Endothelial cell of umbilical vein (primary cell): ENCODE measurements at regions not wholly inside any gene's neighbourhood (a gene's known extent, or its start where the extent isn't known, plus 50 kb on each side); places are given as distances from the start of the nearest gene placed in this dataset.

Source experiments
- BruUV-seq: library from RNA; stranded (reverse); fragments of 400-500 nt; replicated peaks from 2 replicates; lab custom pipeline; 2021; lab: Mats Ljungman, UMichigan
- CTCF ChIA-PET: fragments of 300-600, 350-600 bp; sonication (Branson Sonifier 250); formaldehyde crosslinking; loops from one replicate; lab custom pipeline; 2021; ENCODE audit warnings: antibody characterized with exemption, inconsistent platforms; lab: Charles Lee
- POLR2A ChIA-PET: fragments of 300-600, 350-600 bp; sonication (Branson Sonifier 250); formaldehyde crosslinking; loops from one replicate; lab custom pipeline; 2021; ENCODE audit warnings: antibody characterized with exemption, inconsistent platforms; lab: Charles Lee
- DNase-seq: peaks from one replicate; pipeline ENCODE4 v3.0.0-alpha.2; 2011; ENCODE audit warnings: low read depth, low spot score
- FAIRE-seq: peaks from 2 replicates; lab custom pipeline; 2011; peaks lifted over from hg19 to GRCh38; lab: Jason Lieb, UNC
- H2AFZ ChIP-seq: 2 replicates; pipeline ENCODE4 v1.6.0; 2012; ENCODE audit warnings: low read depth, low read length, control low read depth, inconsistent platforms
- H3K27ac ChIP-seq: 2 replicates; pipeline ENCODE4 v1.5.1; 2011; ENCODE audit warnings: low read depth, mild to moderate bottlenecking, control low read depth, low read length, moderate library complexity; ENCODE audit not compliant: insufficient read depth
- H3K27me3 ChIP-seq, 2 experiments: 2 replicates each; pipeline versions ENCODE4 v1.6.0 to v1.6.1; 2011; ENCODE audit warnings: low read length in 2 of 2, mixed read lengths in 1 of 2; ENCODE audit not compliant: control insufficient read depth in 2 of 2, insufficient read depth in 2 of 2
- H3K36me3 ChIP-seq, 2 experiments: 2 replicates in 1 of 2; 3 replicates in 1 of 2; pipeline ENCODE4 v1.5.1; 2011; ENCODE audit warnings: low read length in 2 of 2, mild to moderate bottlenecking in 1 of 2, moderate library complexity in 1 of 2; ENCODE audit not compliant: control insufficient read depth in 2 of 2, insufficient read depth in 2 of 2; ENCODE audit errors: extremely low read depth in 1 of 2
- H3K4me1 ChIP-seq: 3 replicates; pipeline ENCODE4 v1.5.1; 2011; ENCODE audit warnings: mild to moderate bottlenecking, low read length; ENCODE audit not compliant: control insufficient read depth, insufficient read depth; ENCODE audit errors: extremely low read depth
- H3K4me2 ChIP-seq: 2 replicates; pipeline ENCODE4 v1.6.1; 2011; ENCODE audit warnings: low read length, control low read depth, mixed read lengths; ENCODE audit not compliant: insufficient read depth
- H3K4me3 ChIP-seq, 3 experiments: fragments of 200-600 bp in 1 of 3; sonication (generic), shearing (Covaris generic) in 1 of 3; replicated peaks in 1 of 3; 2 replicates each; pipeline ENCODE4 v1.5.1; 2011 to 2016; ENCODE audit warnings: control low read depth in 3 of 3, low read length in 3 of 3, mild to moderate bottlenecking in 2 of 3, inconsistent platforms in 1 of 3, low read depth in 1 of 3, moderate library complexity in 1 of 3; ENCODE audit not compliant: insufficient read depth in 1 of 3
- H3K79me2 ChIP-seq: 2 replicates; pipeline ENCODE4 v1.6.0; 2012; ENCODE audit warnings: low read length, inconsistent platforms; ENCODE audit not compliant: control insufficient read depth, insufficient read depth
- H3K9ac ChIP-seq: replicated peaks from 2 replicates; pipeline ENCODE3; 2011; ENCODE audit warnings: low read length, control low read depth; ENCODE audit not compliant: insufficient read depth; ENCODE audit errors: extremely low read depth
- H3K9me1 ChIP-seq: replicated peaks from 3 replicates; pipeline ENCODE4 v1.6.0; 2011; ENCODE audit warnings: mild to moderate bottlenecking, low read length; ENCODE audit not compliant: control insufficient read depth, insufficient read depth; ENCODE audit errors: extremely low read depth
- H3K9me3 ChIP-seq: replicated peaks from 2 replicates; pipeline ENCODE4 v1.5.1; 2012; ENCODE audit warnings: low read length, inconsistent platforms; ENCODE audit not compliant: control insufficient read depth, insufficient read depth
- H4K20me1 ChIP-seq: replicated peaks from 2 replicates; pipeline ENCODE3; 2011; ENCODE audit warnings: mild to moderate bottlenecking, low read length; ENCODE audit not compliant: control insufficient read depth, insufficient read depth; ENCODE audit errors: extremely low read depth
- CTCF ChIP-seq, 2 donors: IDR thresholded peaks; 1 replicate in 1 of 2; 2 replicates in 1 of 2; pipeline ENCODE4 v1.5.1; 2011; ENCODE audit warnings: low read length in 2 of 2, mild to moderate bottlenecking in 2 of 2, moderate library complexity in 2 of 2, control low read depth in 1 of 2, inconsistent platforms in 1 of 2, low read depth in 1 of 2; ENCODE audit not compliant: insufficient read depth in 1 of 2; ENCODE audit errors: extremely low read depth in 1 of 2
- EZH2 ChIP-seq: IDR thresholded peaks from 2 replicates; pipeline ENCODE4 v1.6.1; 2012; ENCODE audit warnings: borderline replicate concordance, low read depth, mild to moderate bottlenecking, moderate library complexity, low read length, inconsistent platforms; ENCODE audit not compliant: severe bottlenecking
- FOS ChIP-seq: IDR thresholded peaks from 2 replicates; pipeline ENCODE4 v1.6.1; 2011; ENCODE audit warnings: mild to moderate bottlenecking, low read length, moderate library complexity, borderline replicate concordance; ENCODE audit not compliant: insufficient read depth
- GATA2 ChIP-seq: IDR thresholded peaks from 2 replicates; pipeline ENCODE4 v1.7.0; 2011; ENCODE audit warnings: low read depth, mild to moderate bottlenecking, moderate library complexity, mixed read lengths, low read length; ENCODE audit not compliant: insufficient read length, insufficient read depth
- JUN ChIP-seq: IDR thresholded peaks from 2 replicates; pipeline ENCODE4 v1.6.1; 2011; ENCODE audit warnings: borderline replicate concordance, low read depth; ENCODE audit not compliant: insufficient read length, insufficient read depth
- MAX ChIP-seq: IDR thresholded peaks from 2 replicates; pipeline ENCODE4 v1.6.1; 2011; ENCODE audit not compliant: insufficient read depth, insufficient read length
- MYC ChIP-seq: IDR thresholded peaks from one replicate; pipeline ENCODE4 v1.6.1; 2011; ENCODE audit warnings: mild to moderate bottlenecking, low read depth, low read length
- POLR2A ChIP-seq: IDR thresholded peaks from 2 replicates; pipeline ENCODE4 v1.6.1; 2012; ENCODE audit warnings: low read depth, mild to moderate bottlenecking, control low read depth, low read length
- POLR2AphosphoS5 ChIP-seq: IDR thresholded peaks from 2 replicates; pipeline ENCODE4 v1.6.1; 2012; ENCODE audit warnings: low read depth, mild to moderate bottlenecking, control low read depth, low read length, moderate library complexity; ENCODE audit not compliant: insufficient read depth
- dilution Hi-C: fragments of 300-500 bp; cut with MboI; formaldehyde crosslinking; loops from one replicate; pipeline ENCODE4 v1.15.0; 2019; ENCODE audit warnings: low sequenced_read_pairs; ENCODE audit not compliant: extremely low pct_ligation_motif_present
- intact Hi-C: fragments of 100-400 bp; cut with micrococcal nuclease; formaldehyde crosslinking; loops from one replicate; pipeline ENCODE4 v1.10.0; 2022

GRCh38 chr2:2656115-2657011 is 325.3 kb upstream of the MYT1L start:
- Histone ChIP-seq H3K27me3 (no peaks in the 10 kb centered on the region), H3K9me1 (no peaks in the 10 kb centered on the region), H3K4me1 (no peaks in the 10 kb centered on the region), H3K27ac (no peak overlapping the region), H3K9me3 (no peaks in the 10 kb centered on the region), H3K9ac (no peak overlapping the region), H3K4me3 (no peak overlapping the region), H3K79me2 (no peaks in the 10 kb centered on the region), H4K20me1 (no peaks in the 10 kb centered on the region), H2AFZ (no peak overlapping the region), H3K36me3 (no peaks in the 10 kb centered on the region), H3K4me2 (no peak overlapping the region)
- DNase-seq (no peak), FAIRE-seq (no peak)
- ChIA-PET POLR2A (no interaction called here), CTCF (no interaction called here)
- intact Hi-C loops (no loop called here), dilution Hi-C loops (no loop called here)
- TF ChIP-seq MAX (no peak), POLR2A (no peak), POLR2AphosphoS5 (no peak), FOS (no peak), JUN (no peak), MYC (no peak), EZH2 (no peak), GATA2 (no peak), CTCF (IDR thresholded peaks at IDR 0.05; ENCODE audit: extremely low read depth in 1 of 2, insufficient read depth in 1 of 2, low read depth in 1 of 2, low read length in 2 of 2) (no peak)
- no TSS peak for BruUV-seq
